ENCODE measurements at regions not wholly inside any gene's neighbourhood (a gene's known extent, or its start where the extent isn't known, plus 50 kb on each side); places are given as distances from the start of the nearest gene placed in this dataset.

DNA sequence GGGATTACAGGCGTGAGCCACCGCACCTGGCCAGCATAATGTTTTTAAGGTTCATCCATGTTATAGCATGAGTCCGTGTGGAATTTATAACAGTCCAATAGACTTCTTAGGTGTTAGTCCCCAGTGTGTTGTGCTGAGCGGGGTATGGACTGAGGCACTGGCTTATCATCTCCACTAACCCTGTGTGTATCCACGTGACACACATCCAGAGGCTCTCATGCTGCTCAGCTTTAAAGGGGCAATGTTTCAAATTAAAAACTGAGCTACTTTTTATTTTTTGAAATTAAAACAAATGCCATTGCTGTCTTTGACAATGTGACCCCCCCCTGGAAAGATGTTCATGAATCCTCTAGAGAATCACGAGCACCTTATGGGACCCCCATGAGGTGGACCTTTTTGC, 54.3 kb upstream of the TRERF1 start:
- TF ChIP-seq, protein P1, sequence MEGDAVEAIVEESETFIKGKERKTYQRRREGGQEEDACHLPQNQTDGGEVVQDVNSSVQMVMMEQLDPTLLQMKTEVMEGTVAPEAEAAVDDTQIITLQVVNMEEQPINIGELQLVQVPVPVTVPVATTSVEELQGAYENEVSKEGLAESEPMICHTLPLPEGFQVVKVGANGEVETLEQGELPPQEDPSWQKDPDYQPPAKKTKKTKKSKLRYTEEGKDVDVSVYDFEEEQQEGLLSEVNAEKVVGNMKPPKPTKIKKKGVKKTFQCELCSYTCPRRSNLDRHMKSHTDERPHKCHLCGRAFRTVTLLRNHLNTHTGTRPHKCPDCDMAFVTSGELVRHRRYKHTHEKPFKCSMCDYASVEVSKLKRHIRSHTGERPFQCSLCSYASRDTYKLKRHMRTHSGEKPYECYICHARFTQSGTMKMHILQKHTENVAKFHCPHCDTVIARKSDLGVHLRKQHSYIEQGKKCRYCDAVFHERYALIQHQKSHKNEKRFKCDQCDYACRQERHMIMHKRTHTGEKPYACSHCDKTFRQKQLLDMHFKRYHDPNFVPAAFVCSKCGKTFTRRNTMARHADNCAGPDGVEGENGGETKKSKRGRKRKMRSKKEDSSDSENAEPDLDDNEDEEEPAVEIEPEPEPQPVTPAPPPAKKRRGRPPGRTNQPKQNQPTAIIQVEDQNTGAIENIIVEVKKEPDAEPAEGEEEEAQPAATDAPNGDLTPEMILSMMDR (IDR thresholded peaks at IDR 0.05) = no peak
- TF ChIP-seq RAD21 (IDR thresholded peaks at IDR 0.05; ENCODE audit: low read length) (no peak), MAX (IDR thresholded peaks at IDR 0.05; ENCODE audit: low read depth) (no peak), EP300 (IDR thresholded peaks at IDR 0.05; ENCODE audit: borderline replicate concordance in 1 of 2, low read depth in 1 of 2, low read length in 1 of 2) (no peak), GATA2 (CRISPR knock-in tag; IDR thresholded peaks at IDR 0.05) (no peak), EZH2phosphoT487 (IDR thresholded peaks at IDR 0.05; ENCODE audit: borderline replicate concordance, low read depth) (no peak), ELF1 (IDR thresholded peaks at IDR 0.05) (no peak), RCOR1 (IDR thresholded peaks at IDR 0.05; ENCODE audit: low read length) (no peak), FOXM1 (IDR thresholded peaks at IDR 0.05; ENCODE audit: low read depth) (no peak), POLR2AphosphoS5 (IDR thresholded peaks at IDR 0.05; ENCODE audit: low read depth, low read length) (no peak)
